ENCODE measurements at regions not wholly inside any gene's neighbourhood (a gene's known extent, or its start where the extent isn't known, plus 50 kb on each side); places are given as distances from the start of the nearest gene placed in this dataset.
A peak's percentile ranks its signal among the peaks of the same experiment; 100 is the strongest.
"Not testable (repeated sequence)": the region's sequence is repeated elsewhere in the genome, so short reads cannot be mapped to it uniquely, and the experiment has no call there.

DNA sequence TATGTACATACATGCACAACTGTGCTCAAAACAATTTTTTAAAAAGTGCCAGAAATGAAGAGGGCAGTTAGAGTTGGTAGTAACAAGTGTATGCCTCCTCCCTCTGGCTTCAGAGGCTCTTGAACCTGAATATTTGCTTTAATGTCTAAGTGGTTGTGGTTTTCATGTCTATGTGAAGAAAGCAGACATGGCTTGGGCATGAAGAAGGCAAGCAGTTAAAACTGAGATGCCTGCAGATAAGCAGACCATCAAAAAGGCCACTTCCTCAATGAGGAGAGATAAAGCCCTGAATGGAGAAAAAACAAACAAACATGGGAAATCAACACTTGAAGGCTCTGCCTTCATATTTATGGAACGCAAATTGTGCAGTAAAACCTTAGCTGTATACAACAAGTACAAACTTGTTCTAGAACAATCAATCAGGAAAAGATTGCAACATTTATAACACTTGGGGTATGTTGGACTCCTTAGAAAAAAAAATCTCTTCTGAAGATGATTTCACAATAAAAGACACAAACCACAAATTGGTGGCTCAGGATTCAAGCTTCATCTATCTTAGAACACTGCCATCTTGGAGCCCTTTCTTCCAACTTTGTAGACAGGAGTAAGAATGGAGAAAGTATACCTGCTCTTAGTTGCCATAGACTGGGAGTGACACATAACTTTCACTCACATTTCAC lies 52.7 kb upstream of the PLA2G4A start:
- no peak for DNase-seq

- DNase-seq = no peak
Measured at GRCh38 chr1:186775036-186775435, 53.7 kb upstream of the PLA2G4A start.

DNA sequence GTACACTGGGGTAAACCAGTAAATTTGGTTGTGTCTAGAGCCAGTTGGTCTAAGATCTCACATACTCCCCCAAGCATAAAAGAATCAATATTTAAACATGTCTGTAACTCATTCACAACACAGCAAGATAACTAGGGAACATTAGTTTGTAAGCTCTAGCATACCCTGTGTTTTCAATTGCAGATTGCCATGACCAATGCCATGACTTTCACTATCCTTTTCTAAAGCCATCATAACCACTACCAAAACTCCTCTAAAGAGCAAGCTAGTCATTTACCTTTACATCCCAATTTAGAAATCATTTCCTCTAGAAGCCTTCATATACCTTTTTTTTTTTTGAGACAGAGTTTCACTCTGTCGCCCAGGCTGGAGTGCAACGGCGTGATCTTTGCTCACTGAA lies 56.5 kb upstream of the PLA2G4A start:
- DNase-seq = no peak

GRCh38 chr1:186770421-186770820 lies 58.3 kb upstream of the PLA2G4A start:
- DNase-seq = no peak

- DNase-seq = no peak
Measured at GRCh38 chr1:186768906-186769305, 59.8 kb upstream of the PLA2G4A start.

DNA sequence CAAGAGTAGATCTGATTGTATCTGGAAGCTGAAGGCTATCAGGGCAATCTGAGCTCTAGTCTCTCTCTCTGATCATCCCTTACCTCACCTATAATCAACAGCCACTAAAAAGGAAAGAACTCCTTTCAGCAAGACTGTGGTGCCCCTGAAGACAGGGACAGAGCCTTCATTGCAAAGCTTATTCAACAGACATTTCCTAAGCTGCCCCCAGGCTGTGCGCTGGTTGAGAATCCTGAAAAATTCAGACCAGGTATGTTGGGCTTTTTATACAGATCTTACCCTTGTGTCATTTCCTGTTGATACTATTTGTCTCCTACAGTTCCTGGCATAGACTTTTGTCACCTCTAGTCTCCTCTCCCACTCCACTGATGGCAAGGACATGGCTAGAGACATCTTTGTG lies 63.3 kb upstream of the PLA2G4A start:
- no peak for DNase-seq

- peak; percentile 33 for DNase-seq
Measured at GRCh38 chr1:186763107-186763506, 65.6 kb upstream of the PLA2G4A start.

GRCh38 chr1:186762653-186763052 lies 66.1 kb upstream of the PLA2G4A start:
- DNase-seq = no peak

GRCh38 chr1:186761358-186761757 lies 67.4 kb upstream of the PLA2G4A start:
- no peak for DNase-seq

- no peak for DNase-seq
Measured at GRCh38 chr1:186760446-186760845, 68.3 kb upstream of the PLA2G4A start.

DNA sequence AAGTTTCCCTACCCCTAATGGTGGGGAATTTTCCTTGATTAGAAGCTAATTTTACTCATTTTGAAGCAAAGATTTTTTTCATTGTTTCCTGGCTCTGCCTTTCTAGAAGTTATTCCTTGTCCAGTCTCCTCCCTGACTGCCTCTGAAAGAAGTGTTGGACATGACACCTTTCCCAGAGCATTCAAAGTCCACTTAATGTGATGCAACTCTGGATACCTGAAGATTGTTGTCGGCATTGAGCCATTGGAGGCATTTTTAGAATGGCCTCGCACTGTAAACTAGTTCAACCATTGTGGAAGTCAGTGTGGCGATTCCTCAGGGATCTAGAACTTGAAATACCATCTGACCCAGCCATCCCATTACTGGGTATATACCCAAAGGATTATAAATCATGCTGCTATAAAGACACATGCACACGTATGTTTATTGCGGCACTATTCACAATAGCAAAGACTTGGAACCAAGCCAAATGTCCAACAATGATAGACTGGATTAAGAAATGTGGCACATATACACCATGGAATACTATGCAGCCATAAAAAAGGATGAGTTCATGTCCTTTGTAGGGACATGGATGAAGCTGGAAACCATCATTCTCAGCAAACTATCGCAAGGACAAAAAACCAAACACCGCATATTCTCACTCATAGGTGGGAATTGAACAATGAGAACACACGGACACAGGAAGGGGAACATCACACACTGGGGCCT lies 69.7 kb upstream of the PLA2G4A start:
- not testable (repeated sequence) for DNase-seq

DNA sequence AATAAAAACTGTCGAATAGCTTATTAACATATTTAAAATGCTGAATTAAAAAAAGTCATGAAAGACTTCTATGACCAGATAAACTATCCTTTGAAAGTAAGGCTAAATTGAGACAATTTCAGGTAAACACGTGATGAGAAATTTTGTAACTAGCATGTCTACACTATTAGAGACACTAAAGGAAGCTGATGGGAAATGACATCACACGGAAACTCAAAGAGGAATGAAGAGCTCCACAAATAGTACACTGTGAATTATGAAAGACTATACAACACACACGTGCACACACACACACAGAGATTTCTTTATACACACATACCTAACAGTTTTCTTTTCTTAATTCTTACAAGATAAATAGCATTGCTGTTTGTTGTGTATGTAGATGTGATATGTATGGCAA lies 70.9 kb upstream of the PLA2G4A start:
- no peak for DNase-seq

DNA sequence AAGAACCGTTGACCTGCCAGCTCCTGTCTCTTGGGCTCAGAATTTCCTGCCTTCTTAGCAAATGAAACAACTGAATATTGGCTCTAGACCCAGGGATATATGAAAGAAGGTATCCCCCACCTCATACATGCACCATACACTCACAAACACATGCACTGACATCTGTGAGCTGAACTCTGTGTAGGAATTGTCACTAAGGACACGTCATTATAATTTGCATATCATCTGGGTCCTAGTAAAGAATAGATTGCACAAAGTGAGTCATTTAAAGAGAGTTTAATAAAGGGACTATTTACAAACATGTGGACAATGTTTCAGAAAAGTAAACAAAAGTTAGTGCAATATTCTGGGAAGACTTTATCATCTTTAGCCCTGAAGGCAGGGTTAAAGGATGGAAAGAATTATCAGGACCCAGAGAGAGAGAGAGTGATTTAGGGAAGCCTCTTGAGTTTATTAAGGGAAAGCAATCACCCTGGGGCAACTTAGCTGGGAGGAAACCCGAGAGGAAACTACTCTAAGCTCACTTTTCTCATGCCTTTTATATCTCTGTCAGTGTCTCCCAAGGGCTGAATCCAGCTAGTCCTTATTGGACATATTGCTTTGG lies 74.1 kb upstream of the PLA2G4A start:
- DNase-seq = no peak

DNA sequence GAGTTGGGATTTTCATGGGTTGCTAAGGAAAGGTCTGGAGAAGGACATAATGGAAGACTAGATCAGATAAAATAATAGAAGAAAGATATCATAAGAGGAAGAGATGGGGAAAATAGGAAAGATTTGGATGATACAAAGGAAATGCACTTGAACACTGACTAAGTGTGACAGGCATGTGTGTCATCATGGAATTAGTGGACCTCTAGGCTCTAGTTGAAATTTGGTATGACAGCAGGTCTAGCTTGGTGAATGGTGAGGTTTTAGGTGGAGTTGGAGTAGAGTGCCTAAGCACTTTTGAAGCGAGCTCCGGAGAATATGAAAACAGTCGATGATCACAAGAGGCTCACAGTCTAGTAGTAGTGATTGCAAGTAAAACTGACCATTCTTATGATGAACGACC lies 73.0 kb upstream of the PTGS2 start:
- no peak for DNase-seq

- DNase-seq = no peak
Measured at GRCh38 chr1:186750257-186750656, 70.0 kb upstream of the PTGS2 start.

GRCh38 chr1:186749820-186750219 lies 69.6 kb upstream of the PTGS2 start:
- no peak for DNase-seq

GRCh38 chr1:186747661-186748060 lies 67.4 kb upstream of the PTGS2 start:
- no peak for DNase-seq

DNA sequence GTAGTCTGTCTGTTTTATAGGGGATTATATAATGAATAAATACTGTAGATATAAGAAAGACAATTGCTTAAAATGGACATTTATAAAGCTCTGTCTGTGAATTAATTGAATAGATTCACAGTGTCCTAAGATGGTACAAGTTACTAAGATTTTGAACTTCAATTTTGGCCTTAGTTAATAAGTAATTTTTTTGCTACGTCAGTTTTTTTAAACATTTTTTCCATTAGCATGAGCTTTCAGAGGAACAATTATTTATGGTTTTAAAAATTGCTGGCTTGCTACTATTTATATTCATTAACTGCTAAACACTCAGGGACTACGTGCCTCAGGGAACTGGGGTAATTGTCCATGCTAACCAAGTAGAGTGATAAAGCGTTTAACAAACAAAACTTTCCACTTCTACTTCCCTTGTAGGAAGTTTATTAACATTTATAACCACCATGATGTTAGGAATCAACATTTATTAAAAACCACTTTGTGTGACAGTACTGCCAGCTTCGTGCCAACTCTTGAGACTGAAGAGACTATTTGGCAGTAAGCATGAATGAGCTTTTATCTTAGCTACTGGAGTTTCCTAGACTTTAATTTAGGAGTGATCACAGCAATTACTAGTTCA lies 65.4 kb upstream of the PTGS2 start:
- DNase-seq = no peak

- DNase-seq = no peak
Measured at GRCh38 chr1:186741640-186742039, 61.4 kb upstream of the PTGS2 start.

GRCh38 chr1:186740324-186740723 lies 60.1 kb upstream of the PTGS2 start:
- DNase-seq = peak; percentile 74

DNA sequence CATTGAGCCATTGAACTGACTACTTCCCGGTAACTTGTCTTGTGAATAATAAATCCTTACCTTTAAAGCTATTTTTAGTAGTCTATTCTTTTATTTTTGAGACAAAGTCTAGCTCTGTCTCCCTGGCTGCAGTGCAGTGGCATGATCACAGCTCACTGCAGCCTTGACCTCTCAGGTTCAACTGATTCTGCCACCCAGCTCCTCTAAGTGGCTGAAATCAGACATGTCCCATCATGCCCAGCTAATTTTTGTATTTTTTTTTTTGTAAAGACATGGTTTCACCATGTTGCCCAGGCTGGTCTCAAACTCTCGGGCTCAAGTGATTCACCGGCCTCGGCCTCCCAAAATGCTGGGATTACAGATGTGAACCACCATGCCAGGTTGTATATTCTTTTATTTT lies 59.3 kb upstream of the PTGS2 start:
- DNase-seq = no peak

DNA sequence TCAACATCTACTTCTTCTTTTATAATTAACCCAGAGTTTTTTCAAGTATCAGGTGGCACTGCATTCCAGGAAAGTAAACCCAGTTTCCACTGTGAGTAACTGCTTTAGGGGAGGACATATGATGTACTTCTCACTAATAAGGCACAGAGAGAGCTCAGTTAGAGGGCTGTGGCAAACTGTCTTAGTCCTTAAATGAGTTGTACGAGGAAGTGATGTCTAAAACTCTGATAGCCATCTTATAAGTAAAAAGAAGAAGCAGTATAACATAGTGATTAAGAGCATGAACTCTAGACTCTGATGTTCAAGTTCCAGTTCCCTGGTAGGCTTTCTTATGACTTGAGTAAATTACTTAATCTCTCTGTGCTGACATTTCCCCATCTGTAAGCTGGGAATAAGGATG lies 58.7 kb upstream of the PTGS2 start:
- peak; percentile 83 for DNase-seq

- no peak for DNase-seq
Measured at GRCh38 chr1:186736971-186737685, 56.9 kb upstream of the PTGS2 start.
